VCaP (cell line): ENCODE measurements at regions not wholly inside any gene's neighbourhood (a gene's known extent, or its start where the extent isn't known, plus 50 kb on each side); places are given as distances from the start of the nearest gene placed in this dataset.

Experiments used
- H3K27ac ChIP-seq: fragments of 450-650 bp; 2 replicates; pipeline ENCODE4 v1.5.1; 2017
- TF ChIP-seq, protein P1 (sequence below): fragments of 450-650 bp; conservative IDR thresholded peaks from 2 replicates; pipeline ENCODE4 v1.5.1; 2017; ENCODE audit warnings: mild to moderate bottlenecking, moderate library complexity

DNA sequence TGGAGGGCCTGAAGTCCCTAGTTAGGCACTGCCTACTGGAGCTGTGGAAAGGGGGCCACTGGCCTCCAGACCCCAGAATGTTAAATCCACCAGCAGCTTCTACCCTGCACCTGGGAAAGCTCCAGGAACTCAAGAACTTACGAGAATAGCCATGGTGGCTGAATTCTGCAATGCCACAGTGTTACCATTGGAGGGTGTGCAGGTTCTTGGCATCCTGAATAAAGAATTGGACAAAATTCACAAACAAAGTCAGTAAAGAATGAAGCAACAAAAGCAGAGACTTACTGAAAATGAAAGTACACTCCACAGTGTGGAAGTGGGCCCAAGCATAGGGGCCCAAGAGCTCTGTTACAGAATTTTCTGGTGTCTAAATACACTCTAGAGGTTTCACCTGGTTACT lies 107.0 kb downstream of the PRDM9 start:
- H3K27ac ChIP-seq = no peak overlapping the region
- TF ChIP-seq, protein P1, sequence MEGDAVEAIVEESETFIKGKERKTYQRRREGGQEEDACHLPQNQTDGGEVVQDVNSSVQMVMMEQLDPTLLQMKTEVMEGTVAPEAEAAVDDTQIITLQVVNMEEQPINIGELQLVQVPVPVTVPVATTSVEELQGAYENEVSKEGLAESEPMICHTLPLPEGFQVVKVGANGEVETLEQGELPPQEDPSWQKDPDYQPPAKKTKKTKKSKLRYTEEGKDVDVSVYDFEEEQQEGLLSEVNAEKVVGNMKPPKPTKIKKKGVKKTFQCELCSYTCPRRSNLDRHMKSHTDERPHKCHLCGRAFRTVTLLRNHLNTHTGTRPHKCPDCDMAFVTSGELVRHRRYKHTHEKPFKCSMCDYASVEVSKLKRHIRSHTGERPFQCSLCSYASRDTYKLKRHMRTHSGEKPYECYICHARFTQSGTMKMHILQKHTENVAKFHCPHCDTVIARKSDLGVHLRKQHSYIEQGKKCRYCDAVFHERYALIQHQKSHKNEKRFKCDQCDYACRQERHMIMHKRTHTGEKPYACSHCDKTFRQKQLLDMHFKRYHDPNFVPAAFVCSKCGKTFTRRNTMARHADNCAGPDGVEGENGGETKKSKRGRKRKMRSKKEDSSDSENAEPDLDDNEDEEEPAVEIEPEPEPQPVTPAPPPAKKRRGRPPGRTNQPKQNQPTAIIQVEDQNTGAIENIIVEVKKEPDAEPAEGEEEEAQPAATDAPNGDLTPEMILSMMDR = no peak

DNA sequence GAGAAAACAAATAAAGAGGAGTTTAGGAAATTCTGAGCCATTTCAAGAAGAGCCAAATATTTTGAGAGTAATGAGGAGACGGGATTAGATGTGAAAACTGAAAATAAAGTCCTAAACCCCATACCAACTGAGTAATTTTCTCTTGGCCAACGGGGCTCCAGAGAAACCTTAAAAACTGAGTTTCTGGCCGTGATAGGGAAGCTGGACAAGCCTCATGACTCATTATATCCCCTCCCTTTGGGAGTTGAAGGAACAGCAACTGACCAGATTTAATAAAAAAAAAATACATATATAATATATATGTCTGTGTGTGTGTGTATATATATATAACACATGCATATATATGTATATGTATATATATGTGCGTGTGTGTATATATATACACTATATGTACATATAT lies 119.6 kb downstream of the PRDM9 start:
- TF ChIP-seq, protein P1 = no peak
- H3K27ac ChIP-seq = no peak overlapping the region

DNA sequence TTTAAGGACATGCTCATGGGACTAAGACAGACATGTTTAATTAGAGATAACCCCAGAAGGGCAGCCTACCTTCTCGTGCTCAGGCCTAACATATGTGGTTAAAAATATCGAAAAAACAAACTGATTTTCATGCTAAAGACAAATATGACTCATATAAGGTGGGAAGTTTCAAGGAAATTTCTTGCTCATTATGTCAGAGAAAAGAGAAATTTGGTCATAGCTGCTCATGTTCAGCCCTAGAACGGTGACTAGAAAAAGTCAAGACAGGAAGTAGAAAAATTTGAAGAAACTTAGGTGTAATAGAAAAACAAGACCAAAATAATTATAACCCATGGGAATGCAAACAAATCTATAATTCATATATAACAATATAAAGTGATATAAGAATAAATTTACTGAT lies 120.6 kb downstream of the PRDM9 start:
- no peak overlapping the region for H3K27ac ChIP-seq
- TF ChIP-seq, protein P1 = no peak

DNA sequence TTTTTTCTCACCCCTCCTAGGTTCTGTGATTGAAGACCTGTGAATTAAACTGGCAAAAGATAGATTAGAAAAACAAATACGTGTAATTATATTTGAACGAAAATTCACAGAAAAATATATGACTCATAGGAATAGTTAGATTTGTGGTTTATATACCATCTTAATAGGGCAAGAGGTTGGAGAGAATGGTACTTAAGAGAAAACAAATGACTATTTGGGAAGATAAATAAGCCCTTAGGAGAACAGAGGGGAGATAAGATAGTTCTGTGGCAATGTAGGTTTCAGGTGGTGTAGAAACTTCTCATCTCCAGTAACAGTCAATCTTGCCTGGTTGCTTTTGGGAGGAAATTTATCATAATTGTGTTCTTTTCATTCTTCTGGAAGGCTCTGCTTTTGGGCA lies 122.0 kb downstream of the PRDM9 start:
- TF ChIP-seq, protein P1 = no peak
- no peak overlapping the region for H3K27ac ChIP-seq

DNA sequence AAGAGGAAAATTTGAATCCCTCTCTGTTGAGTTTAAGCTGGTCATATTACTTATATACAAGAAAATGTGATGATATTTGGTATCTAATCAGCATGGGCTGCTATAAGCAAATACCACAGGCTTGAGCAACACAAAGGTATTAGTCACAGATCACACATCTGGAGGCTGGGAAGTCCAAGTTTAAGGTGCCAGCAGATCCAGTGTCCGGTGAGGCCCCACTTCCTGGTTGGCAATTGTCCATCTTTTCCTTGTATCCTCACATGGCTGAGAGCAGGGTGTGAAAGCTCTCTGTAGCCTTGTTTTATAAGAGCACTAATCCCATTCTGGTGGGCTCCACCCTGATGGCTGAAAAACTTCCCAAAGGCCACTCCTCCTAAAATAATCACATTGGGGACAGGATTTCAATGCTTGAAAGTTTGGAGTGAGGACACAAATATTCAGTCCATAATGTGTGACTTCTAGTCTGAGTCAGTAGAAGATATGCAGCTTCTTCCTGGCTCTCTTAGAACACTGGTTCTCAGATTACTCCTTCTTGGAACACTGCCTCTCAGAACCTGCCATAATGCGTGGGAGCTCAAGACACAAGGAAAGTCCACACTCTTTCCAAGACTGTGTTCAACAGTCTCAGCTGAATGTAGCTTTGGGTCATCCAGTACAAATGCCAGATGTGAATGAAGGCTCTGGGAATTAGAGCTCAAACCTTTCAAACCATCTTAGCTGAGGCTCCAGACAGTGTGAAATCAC lies 124.1 kb downstream of the PRDM9 start:
- TF ChIP-seq, protein P1 = no peak
- H3K27ac ChIP-seq = no peak overlapping the region

DNA sequence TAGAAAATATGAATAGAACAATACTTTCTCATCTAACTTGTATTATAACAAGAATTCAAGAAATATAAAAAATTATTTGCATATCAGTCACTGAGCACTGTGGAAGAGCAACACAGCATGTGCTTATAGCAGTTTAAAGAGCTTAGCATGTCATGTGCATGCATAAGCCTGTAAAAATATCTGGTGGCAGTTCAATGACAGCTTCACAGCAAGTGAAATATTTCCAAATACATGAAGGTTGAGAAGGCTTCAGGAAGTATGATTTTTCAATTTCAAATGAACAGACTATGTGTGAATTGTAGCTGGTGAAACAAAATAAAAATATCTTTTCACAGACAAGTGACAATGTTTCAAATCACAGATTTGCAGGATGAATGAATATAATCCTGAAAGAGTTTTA lies 128.5 kb downstream of the PRDM9 start:
- TF ChIP-seq, protein P1 = no peak
- no peak overlapping the region for H3K27ac ChIP-seq

GRCh38 chr5:23639326-23639725 lies 131.9 kb downstream of the PRDM9 start:
- TF ChIP-seq, protein P1 = no peak
- no peak overlapping the region for H3K27ac ChIP-seq
